Stimulated activated CD8-positive, alpha-beta memory T cell treated with anti-CD3 and anti-CD28 coated beads, Interleukin-4, amount 100 ng/mL, for 1 hour (primary cell): ENCODE measurements at regions not wholly inside any gene's neighbourhood (a gene's known extent, or its start where the extent isn't known, plus 50 kb on each side); places are given as distances from the start of the nearest gene placed in this dataset.
"Not testable (repeated sequence)": the region's sequence is repeated elsewhere in the genome, so short reads cannot be mapped to it uniquely, and the experiment has no call there.

Source experiments
- DNase-seq, 2 donors: peaks; one replicate each; pipeline ENCODE4 v3.0.0-alpha.2; 2020; ENCODE audit warnings: low read depth in 2 of 2, low spot score in 1 of 2

DNA sequence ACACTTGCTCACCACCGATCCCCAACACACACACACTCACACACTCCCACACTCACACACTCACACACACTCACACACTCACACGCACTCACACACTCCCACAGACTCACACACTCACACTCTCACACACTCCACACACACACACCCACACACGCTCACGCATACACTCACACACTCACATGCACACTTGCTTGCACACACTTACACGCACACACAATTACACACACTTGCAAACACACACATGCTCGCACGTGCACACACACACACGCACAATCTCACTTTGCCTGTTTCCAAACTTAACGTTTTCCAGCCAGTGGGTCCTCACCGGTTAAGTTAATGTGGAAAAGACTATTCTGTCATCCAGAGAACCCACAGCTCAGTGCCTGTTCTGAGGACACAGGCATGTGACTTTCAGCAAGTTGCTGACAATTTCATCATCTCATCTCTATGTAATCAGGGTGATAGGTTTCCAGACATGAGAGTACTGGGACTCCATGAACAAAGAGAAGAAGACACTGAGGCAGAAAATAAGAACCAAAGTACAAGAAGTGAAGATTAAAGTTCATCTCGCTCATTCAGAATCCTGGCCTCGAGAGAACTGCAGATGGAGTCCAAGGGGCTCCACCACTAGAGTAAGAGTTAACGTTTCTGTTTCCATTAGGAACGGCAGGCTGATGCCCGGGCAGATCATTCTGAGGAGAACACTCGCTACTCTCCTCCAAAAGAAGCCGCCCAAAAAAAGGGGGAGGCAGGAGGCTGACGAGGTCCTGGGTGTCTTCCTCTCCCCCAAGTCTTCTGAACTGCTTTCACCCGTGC, 153.2 kb upstream of the FRG1 start:
- no peak for DNase-seq

DNA sequence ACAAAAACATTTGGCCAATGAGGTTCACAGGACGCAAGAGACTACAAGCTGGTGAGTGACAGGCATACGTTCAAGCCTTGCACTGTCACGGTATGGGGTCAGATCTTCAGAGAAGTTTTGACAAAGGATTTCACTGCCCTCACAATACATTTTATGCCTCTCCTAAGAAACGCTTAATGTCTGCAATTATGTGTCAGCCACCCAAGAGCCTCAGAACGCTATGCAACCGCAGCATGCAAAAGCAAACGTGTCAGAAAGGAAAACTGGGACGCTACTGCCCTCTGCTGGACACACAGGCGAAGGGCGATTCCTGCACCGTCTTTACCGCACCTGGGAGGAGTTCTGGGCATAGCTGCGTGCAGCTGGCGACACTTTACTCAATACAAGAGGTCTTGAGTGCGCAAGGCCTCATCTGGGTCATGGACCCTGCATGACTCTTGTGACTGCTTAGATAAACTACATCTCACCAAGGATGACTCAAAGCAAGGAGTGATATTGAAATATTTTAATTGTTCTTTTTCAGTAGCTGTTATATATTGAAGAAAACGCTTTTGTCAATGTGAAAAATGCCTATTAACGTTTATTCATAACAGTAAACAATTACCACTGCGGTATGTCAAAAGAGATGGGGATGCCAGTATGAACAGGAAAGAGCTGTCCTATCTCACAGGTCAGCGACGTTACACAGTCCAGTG, 147.6 kb upstream of the FRG1 start:
- DNase-seq, result peak in 1 of 2 donors; percentile 12

DNA sequence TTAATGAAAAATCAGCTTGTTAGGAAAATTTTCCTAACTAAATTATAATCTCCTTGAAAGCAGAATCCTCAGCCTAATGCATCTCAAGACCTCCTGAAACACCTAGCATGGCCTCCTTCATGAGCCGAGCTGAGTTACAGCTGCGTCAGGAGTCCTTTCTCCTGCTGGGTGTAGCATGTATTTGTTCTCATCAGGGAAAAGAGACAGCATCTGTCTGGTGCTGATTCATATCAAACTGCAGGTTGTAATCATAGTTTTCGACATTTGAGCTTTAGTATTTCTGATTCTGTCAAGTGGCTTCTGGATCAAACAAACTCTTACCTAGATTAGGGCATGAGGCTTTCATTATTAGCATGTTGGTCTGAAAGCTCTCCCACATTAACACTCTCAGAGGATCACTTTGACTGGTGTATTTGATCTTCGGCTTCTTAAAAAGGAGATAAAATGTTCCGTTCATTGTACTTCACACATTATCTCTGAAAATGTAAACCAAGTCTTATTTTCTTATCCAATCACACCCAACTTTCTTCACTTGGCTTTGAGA, 140.1 kb upstream of the FRG1 start:
- no peak for DNase-seq

DNA sequence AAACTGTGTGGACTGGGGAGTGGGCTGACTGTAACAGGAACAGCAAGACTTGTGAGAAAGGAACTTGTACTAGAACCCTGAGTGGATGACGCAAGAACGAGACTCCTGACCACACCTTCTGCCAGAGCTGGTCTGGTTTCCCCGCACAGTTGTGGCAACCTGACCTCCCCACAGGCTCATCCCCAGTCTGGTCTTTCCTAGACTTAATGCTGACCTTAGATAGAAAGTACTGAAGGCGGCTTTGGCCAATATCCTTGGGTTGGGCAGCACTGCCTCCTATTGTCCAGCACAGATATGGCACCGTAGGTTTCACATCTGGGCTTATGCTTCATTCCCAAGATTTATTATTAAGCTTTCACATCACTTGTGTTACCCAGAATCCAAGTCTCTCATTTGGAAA, 137.8 kb upstream of the FRG1 start:
- DNase-seq, result no peak

DNA sequence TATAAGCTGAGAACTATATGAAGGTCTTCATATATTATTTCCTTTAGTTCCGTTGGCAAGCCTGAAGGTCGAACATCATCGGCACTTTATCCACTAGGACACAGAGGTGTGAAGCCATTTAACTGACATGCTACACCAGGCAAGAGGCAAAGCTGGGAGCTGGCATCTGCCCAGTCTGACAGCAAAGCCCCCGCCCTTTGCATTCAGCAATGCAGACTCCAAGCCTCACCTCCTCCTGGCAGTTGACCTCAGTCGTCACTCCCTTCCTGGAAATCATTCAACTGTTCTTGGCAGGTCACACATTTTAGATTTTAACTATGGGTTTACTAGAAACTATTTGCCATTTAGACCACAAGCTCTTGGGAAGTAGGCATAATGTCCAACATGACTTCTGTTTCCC, 135.8 kb upstream of the FRG1 start:
- DNase-seq, result no peak

DNA sequence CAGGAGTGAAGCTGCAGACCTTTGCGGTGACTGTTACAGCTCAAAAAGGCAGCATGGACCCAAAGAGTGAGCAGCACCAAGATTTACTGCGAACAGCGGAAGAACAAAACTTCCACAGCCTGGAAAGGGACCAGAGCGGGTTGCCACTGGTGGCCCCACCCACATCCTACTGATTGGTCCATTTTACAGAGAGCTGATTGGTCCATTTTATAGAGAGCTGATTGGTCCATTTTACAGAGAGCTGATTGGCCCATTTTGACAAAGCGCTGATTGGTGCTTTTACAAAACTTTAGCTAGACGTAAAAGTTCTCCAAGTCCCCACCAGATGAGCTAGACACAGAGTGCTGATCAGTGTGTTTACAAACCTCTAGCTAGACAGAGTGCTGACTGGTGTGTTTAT, 134.2 kb upstream of the FRG1 start:
- no peak for DNase-seq

DNA sequence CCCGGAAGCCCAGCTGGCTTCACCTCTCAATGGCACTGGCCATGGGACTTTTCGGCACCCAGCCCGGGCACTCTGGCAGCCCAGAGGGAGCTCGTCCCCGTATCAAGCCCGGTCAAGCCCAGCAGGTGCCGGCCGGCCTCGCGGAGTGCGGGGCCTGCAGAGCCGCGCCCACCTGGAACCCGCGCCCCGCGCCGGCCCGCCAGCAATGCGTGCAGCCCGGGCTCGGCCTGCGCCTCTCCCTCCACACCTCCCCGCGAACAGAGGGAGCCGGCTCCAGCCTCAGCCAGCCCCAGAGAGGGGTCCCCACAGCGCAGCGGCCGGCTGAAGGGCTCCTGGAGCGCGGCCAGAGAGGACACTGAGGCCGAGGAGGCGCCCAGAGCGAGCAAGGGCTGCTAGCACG, 133.6 kb upstream of the FRG1 start:
- no peak for DNase-seq

DNA sequence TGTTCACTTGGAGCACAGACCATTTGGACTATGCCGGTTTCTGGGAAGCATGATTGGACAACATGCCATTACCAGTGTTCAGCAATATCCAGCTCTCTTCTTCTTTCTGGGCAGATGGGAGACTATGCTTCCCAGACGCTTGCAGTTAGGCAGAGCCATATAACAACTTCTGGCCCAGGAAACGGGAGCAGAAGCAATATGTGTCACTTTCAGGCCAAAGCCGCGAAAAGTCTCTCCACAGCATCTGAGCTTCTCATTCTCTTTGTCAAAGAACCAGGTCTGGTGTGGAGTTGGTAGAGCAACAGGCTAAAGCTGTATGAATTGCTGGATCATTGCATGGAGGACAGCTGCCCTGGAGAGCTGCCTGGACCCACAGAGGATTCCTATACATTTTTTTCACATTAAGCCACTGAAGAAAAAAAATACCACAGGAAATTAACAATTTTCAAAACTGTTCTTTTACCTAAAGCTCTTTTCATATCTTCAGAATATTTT, 131.4 kb upstream of the FRG1 start:
- DNase-seq, result no peak

DNA sequence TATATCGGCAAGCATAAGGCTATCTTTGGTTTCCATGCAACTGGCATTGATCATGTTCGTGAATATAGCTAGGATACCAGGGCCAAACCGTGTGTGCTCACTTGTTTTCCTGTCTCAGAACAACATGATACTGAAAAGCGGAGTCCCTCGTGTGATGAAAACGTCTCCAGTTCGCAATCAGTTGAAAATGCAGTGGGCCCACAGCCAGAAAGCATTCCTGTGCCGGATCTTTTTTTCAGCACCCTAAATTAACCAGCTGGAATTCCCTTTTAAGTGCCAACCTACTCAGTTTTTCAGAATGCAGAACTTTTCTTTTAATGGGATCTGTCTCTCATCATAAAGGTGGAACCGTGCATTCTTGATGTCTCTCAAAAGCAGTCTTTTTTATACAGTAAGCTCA, 130.8 kb upstream of the FRG1 start:
- no peak for DNase-seq

DNA sequence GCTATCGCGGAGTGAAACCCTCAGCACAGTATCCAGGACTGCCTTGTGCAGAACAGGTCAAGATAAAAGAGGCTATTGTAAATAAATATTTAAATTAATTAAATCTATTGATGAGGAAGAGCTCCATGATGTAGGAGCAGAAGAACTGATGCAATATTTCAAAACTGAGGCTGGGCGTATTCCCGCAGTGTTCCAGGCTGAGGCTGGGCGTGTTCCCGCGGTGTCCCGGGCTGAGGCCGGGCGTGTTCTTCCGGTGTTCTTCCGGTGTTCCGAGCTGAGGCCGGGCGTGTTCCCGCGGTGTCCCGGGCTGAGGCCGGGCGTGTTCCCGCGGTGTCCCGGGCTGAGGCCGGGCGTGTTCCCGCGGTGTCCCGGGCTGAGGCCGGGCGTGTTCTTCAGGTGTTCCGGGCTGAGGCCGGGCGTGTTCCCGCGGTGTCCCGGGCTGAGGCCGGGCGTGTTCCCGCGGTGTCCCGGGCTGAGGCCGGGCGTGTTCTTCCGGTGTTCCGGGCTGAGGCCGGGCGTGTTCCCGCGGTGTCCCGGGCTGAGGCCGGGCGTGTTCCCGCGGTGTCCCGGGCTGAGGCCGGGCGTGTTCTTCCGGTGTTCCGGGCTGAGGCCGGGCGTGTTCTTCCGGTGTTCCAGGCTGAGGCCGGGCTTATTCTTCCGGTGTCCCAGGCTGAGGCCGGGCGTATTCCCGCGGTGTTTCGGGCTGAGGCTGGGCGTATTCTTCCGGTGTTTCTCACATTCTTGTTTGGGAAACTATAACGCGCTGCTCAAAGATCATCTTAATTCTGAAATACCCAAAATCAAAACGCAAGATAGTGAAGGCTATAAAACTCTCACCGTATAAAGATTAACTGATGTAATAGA, 130.1 kb upstream of the FRG1 start:
- DNase-seq, result not testable (repeated sequence)

DNA sequence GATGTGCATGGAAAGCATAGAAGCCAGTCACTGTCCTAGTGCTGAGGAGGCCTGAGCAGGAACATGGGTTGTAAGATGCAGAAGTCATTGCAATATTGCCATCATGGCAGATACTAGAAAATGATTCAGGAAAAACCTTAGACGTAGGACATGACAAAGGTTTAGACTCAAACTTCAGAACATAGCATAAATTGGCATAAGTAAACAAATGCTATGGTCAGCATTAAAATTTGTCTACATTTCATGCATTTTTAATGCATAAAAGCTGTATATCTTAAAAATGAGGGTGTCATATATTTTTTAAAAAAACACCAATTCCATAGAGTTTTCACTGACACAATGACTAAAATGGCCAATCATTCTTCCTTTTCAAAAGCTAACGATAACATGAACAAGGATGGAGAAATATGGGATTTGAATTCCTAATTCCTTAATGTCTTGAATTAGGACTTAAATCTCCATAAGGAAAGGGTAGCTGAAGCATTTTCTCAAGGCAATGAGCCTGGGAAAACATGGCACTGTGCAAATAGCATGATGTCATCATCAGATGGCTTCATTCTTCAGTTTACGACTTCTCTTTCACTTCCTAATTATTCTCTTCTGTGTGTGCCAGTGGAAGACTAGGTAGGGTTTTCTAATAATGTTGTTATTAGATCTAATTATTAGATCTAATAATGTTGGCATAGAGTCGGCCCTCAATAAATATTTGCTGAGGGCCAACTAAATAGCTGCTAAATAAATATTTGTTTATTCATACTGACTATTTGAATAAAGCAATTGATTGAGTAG, 125.1 kb upstream of the FRG1 start:
- no peak for DNase-seq

DNA sequence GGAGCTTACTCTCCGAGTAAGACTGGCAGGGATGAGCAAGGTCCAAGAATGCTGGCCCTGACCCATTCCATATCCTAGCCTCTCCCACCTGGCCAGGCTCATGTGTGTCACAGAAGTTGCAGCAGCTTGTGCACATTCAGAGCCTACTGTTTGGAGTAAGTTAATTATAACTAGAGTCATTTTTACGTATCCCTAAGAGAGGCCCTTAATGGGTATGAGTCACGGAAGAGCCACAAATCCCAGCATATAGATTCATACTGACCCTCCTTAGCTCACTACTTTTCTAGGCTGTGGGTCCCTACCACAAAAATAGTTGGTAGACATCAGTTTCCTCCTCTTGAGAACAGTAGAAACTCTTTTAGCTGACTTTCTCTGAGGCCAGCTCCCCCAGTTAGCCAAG, 118.3 kb upstream of the FRG1 start:
- no peak for DNase-seq

DNA sequence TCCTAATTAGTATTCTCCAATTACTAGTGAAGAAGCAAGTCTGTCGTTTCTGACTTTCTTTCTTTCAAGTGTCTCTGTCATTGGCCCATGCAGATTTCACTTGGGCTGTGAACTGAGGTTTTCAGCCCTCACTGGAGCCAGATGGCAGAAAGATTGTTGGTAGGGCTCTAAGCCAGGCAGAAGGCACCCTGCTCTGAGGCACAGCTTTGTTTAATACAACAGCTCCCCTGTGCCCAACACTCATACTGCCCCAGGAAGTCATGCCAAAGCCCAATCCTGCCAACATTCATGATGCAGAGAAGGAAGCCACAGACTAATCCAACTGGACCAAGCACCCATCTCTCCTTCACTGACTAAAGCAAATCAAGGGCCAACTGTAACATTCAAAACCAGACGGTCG, 117.1 kb upstream of the FRG1 start:
- no peak for DNase-seq

DNA sequence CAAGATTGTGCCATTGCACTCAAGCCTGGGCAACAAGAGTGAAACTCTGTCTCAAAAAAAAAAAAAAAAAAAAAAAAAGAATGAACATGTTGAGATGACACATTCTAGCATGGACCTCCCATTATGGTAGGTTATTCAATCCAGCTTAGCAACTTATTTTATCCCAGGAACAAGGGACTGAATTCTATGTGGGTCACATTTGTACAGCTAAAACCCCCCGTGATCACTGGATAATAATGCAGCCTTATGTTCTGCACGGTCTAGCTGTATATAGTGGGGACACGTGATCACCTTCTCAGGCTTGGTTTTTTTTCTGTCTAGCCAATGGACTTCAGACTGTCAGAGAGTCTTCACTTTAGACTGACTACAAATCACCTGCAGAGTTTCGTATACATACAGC, 115.2 kb upstream of the FRG1 start:
- DNase-seq, result no peak

DNA sequence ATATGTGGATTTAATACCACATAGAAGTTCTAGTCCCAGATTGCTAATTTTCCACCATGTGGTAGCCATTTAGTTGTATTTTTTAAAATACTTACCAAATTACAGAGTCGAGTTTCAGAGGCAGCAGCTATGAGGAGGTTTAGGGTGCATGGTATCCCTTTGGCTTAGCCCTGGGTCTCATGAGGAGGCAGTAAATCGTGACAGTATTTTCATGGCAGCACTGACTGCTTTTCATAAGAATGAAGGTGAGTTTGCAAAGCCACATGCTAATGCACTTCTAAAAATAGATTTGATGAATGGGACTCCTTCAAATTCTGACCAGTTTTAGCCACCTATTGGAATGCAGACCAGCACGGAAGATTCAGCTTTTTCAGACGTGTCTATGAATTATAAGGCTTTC, 114.0 kb upstream of the FRG1 start:
- DNase-seq, result no peak

DNA sequence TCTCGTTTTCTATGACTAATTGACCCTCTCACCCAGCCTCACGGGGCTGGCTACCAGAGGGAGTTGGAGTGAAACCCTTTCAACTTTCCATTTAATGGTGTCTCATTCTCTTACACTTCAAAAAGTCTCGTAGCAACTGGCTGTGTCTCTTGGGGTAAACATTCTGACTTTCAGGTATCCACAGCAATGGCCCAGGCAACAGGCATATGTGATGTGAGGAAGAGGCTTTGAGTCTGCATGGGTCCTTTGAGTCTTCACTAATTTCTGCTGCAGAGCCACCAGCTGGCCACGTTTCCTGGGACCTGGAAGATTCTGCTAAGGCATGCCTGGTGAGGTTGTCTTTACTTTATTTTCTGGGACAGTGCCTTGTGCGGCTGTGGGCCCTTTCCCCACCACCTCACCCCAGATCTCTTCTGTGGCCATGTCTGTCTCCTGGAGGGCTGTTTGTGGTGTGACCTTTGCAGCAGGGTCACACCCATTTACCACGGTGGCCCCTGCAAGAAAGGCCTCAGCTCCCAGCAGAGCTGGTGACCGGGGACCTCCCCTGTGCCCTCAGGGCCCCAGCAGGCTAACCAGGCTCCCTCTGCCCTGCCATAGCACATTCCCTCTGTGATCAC, 112.5 kb upstream of the FRG1 start:
- no peak for DNase-seq

DNA sequence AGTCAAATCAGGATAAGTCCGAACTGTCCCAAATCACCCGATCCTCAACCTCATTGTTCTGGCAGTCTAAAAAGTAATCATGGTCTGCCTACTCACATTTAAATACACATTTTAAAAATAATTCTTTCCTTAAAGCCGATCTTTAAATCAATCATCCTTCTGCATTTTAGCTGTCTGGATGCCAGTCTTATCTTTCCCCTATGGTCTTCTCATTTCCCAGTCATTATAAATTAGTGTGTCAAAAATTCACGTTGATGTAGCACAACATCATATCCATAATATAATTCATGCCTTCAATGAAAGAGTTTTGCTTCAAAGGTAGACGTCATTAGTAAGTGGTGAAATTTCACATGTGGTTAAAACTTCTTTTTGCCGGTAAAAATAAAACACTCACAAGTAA, 108.1 kb upstream of the FRG1 start:
- no peak for DNase-seq

DNA sequence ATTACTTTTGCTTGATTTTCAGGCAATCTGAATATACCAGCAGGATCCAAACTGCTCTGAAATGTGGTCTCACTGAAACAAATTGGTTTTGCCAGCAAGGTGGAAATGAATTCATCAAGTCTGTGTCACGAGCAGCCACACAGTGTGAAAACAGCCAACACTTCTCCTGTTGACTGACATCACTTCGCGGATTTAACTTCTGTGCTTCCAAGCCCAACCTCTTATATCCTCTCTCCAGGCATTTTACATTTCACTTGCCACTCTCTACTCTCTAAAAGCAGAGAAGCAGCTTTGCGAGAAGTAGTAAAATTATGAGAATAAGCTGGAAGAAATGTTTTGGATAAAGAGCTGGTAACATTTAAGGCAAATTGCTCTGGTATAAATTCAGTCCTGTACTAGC, 106.1 kb upstream of the FRG1 start:
- no peak for DNase-seq

DNA sequence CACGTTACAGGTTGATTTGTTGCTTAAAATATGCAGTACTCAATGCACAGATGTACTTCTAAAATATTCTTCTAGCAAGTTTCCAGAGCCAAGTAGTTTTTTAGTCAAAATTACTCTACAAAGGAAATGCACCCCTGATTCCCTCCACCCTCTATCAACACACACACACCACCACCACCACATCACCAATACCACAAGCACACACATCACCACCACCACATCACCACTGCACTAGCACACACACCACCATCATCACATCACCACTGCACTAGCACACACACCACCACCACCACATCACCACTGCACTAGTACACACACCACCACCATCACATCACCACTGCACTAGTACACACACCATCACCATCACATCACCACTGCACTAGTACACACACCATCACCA, 105.2 kb upstream of the FRG1 start:
- no peak for DNase-seq

DNA sequence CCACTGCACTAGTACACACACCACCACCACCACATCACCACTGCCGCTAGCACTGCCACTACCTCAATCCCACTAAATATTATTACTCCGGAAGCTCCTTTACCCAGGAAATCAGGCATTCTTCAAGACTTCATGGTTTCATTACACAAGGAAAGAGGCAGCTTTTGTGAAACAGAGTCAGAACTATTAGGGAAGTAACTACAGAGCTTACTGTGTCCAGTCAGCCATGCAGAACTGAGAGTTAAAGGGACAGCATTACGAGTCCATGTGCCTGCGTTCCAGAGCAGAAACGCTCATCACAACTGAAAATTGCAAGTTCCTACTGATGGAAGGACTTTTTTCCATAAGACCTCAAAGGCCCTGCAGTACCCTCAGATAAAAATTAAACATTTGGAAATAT, 103.2 kb upstream of the FRG1 start:
- DNase-seq, result no peak
